Gastrocnemius medialis (tissue), 4 donors: ENCODE measurements at regions not wholly inside any gene's neighbourhood (a gene's known extent, or its start where the extent isn't known, plus 50 kb on each side); places are given as distances from the start of the nearest gene placed in this dataset.

ENCODE experiments used
- POLR2A ChIP-seq, 2 donors: fragments of 450-650 bp; IDR thresholded peaks; one replicate each; pipeline ENCODE4 v1.6.1; 2017; ENCODE audit warnings: antibody characterized with exemption in 2 of 2, mild to moderate bottlenecking in 2 of 2, moderate library complexity in 2 of 2
- TF ChIP-seq, protein P1 (sequence below), 5 experiments: fragments of 450-650 bp in 3 of 5; fragments of 200-600 bp in 2 of 5; sonication (generic) in 2 of 5; IDR thresholded peaks in 4 of 5; conservative IDR thresholded peaks in 1 of 5; 1 replicate in 4 of 5; 2 replicates in 1 of 5; pipeline ENCODE4 v1.5.1; 2016 to 2019; ENCODE audit warnings: antibody characterized with exemption in 5 of 5, mild to moderate bottlenecking in 3 of 5, moderate library complexity in 3 of 5

DNA sequence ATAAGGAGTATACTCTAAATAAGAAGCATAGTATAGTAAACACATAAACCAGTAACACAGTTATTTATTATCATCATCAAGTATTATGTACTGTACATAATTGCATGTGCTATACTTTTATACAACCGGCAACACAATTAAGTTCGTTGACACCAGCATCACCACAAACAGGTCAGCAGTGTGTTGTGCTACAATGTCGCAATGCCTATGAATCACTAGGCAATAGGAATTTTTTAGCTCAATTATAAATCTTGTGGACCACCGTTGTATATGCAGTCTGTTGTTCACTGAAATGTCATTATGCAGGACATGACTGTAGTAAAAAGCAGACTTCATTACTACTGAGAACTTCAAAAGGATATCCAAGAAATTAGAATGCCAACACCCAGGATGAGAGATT is 177.0 kb downstream of the PDCD6IP start:
- TF ChIP-seq, protein P1, sequence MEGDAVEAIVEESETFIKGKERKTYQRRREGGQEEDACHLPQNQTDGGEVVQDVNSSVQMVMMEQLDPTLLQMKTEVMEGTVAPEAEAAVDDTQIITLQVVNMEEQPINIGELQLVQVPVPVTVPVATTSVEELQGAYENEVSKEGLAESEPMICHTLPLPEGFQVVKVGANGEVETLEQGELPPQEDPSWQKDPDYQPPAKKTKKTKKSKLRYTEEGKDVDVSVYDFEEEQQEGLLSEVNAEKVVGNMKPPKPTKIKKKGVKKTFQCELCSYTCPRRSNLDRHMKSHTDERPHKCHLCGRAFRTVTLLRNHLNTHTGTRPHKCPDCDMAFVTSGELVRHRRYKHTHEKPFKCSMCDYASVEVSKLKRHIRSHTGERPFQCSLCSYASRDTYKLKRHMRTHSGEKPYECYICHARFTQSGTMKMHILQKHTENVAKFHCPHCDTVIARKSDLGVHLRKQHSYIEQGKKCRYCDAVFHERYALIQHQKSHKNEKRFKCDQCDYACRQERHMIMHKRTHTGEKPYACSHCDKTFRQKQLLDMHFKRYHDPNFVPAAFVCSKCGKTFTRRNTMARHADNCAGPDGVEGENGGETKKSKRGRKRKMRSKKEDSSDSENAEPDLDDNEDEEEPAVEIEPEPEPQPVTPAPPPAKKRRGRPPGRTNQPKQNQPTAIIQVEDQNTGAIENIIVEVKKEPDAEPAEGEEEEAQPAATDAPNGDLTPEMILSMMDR (IDR thresholded peaks at IDR 0.05 in 4 of 5, conservative IDR thresholded peaks at IDR 0.05 in 1 of 5) = no peak
- no peak for TF ChIP-seq POLR2A (IDR thresholded peaks at IDR 0.05)
